Astrocyte of the cerebellum (primary cell): ENCODE measurements at regions not wholly inside any gene's neighbourhood (a gene's known extent, or its start where the extent isn't known, plus 50 kb on each side); places are given as distances from the start of the nearest gene placed in this dataset.

Source experiments
- DNase-seq: peaks from one replicate; pipeline ENCODE4 v3.0.0-alpha.2; 2011; ENCODE audit warnings: low read depth
- H3K4me3 ChIP-seq: 2 replicates; pipeline ENCODE4 v1.5.1; 2011; ENCODE audit warnings: mild to moderate bottlenecking, low read depth, low read length, moderate library complexity
- in situ Hi-C: cut with HindIII; loops from 2 replicates; pipeline ENCODE4 v1.10.0; 2017; ENCODE audit warnings: low sequenced_read_pairs
- TF ChIP-seq, protein P1 (sequence below): IDR thresholded peaks from 2 replicates; pipeline ENCODE4 v1.5.1; 2012; ENCODE audit warnings: low read length, low read depth, moderate library complexity, mild to moderate bottlenecking; ENCODE audit errors: missing control alignments

GRCh38 chr5:158033076-158033475 lies 174.1 kb upstream of the CLINT1 start:
- in situ Hi-C loops = no loop called here
- no peak overlapping the region for H3K4me3 ChIP-seq
- DNase-seq = no peak
- TF ChIP-seq, protein P1, sequence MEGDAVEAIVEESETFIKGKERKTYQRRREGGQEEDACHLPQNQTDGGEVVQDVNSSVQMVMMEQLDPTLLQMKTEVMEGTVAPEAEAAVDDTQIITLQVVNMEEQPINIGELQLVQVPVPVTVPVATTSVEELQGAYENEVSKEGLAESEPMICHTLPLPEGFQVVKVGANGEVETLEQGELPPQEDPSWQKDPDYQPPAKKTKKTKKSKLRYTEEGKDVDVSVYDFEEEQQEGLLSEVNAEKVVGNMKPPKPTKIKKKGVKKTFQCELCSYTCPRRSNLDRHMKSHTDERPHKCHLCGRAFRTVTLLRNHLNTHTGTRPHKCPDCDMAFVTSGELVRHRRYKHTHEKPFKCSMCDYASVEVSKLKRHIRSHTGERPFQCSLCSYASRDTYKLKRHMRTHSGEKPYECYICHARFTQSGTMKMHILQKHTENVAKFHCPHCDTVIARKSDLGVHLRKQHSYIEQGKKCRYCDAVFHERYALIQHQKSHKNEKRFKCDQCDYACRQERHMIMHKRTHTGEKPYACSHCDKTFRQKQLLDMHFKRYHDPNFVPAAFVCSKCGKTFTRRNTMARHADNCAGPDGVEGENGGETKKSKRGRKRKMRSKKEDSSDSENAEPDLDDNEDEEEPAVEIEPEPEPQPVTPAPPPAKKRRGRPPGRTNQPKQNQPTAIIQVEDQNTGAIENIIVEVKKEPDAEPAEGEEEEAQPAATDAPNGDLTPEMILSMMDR = no peak

DNA sequence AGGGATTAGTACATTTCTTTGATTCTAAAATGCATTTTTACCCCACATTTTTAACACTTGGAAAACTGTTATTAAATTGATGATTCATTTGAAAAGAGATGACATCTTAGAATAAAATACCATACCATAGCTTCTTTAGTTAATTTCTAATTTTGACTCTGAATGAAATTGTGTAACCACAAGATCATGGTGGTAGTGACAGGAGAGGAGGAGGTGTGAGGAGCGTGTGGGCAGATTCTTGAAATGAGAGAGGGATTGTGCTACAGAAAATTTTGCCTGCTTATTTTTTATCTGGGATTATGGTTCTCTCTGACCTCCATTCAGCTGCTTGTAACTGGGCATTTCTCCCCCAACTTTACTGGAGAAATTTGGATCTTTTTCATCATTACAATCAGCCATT lies 173.3 kb upstream of the CLINT1 start:
- in situ Hi-C loops = no loop called here
- no peak for DNase-seq
- H3K4me3 ChIP-seq = no peak overlapping the region
- TF ChIP-seq, protein P1 = no peak

DNA sequence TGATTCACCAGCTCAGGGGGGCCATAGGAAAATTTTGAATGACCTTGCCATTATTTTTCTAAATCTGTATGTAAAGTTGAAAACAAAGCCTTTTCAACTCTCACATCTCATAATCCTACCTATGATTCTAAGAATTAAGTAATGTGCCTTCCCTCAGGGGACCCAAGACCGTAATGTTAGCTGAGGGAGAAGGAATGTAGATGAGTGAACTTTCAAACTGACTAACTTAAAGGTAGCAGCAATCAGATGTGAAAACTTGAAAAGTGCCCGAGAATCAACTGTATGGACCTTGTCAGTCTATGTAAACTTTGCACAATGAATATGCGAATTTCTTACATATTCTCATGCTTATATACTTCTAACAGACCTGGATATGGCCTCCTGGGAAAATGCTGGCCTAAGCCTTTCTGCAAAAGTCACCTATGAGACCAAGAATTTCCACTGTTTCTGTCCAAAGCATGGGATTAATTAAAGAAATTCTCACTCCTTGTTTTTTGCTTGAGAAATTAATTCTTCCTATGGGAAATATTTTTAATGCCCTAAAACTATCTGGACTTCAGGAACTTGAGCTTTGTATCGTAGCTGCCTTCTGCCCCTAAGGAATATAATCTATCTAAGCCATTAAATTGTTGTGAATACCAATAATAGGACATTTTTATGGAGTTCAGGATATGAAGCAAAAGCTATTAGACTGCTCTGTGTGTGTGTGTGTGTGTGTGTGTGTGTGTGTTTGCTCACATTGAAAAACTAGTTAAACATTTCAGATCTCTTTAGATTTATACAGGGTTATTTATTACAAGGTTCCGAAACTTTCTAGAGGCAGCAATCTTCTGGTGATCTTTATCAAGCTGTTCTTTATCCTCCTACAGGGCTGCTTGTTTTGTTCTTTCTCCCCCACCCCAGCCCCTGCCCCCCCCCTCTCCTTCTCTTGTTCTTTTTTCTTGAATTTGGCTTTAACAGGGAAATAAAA lies 169.1 kb upstream of the CLINT1 start:
- no peak overlapping the region for H3K4me3 ChIP-seq
- DNase-seq = no peak
- in situ Hi-C loops = no loop called here
- TF ChIP-seq, protein P1 = no peak

DNA sequence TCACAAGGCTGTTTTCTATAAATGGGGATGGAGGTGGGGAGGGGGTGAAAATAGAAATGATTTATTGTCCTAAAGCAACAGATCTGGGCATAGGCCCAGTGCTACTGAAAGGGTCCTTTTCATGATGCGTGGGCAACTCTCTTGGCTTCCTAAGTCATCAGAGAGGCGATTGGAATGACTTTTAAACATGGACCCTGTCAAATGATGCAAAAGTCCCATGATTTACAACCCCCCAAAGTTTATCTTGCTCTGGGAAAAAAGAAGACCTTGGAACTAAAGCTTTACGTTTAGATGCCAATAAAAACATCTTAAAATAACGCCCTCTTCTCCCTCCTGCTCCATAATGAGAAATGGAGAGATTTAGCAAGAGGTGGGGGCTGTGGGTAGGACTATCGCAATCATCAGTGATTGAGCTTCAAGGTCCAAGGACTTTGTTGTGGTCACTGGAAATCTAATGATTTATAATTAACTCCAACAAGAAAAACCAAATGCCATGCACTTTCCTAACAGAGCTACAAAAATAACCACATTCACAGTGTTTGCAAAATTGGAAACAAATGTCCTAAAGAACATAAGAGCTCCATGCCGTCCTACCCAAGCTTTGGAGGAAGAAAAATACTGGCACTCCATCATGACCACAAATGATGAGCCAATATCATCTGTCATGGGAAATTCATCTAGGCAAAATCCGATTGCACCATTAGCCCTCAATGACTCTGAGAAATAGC lies 167.5 kb upstream of the CLINT1 start:
- peak; percentile 76 for DNase-seq
- in situ Hi-C loops = no loop called here
- H3K4me3 ChIP-seq = no peak overlapping the region
- TF ChIP-seq, protein P1 = no peak

- TF ChIP-seq, protein P1 = no peak
- in situ Hi-C loops = no loop called here
- no peak for DNase-seq
- no peak overlapping the region for H3K4me3 ChIP-seq
Measured at GRCh38 chr5:158023266-158023665, 164.3 kb upstream of the CLINT1 start.

DNA sequence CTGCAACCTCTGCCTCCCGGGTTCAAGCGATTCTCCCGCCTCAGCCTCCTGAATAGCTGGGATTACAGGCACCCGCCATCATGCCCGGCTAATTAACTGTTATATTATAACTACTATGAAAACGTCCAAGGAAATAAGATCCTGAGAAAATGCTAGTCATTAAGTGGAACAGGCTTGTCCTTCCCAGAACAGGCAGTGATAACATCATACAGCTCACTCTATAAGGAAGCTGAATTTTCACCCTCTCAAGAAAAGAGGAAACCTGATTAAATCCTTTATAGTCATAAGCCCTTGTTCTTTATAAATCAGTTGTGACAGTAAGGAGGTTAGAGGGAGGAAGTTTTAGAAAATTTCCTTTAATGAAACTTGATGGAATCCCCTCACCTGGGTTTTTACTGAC lies 163.9 kb upstream of the CLINT1 start:
- no peak overlapping the region for H3K4me3 ChIP-seq
- TF ChIP-seq, protein P1 = no peak
- in situ Hi-C loops = no loop called here
- DNase-seq = no peak
